Heart right ventricle (tissue), 16 donors: ENCODE measurements at regions not wholly inside any gene's neighbourhood (a gene's known extent, or its start where the extent isn't known, plus 50 kb on each side); places are given as distances from the start of the nearest gene placed in this dataset.
"Not testable (repeated sequence)": the region's sequence is repeated elsewhere in the genome, so short reads cannot be mapped to it uniquely, and the experiment has no call there.

Experiments
- ATAC-seq, 8 donors: fragments of 200-7000 bp; cut with Tn5 transposase; one replicate each; pipeline ENCODE4 v1.9.1; 2020; ENCODE audit warnings: mild to moderate bottlenecking in 8 of 8, moderate library complexity in 8 of 8, moderate number of reproducible peaks in 1 of 8
- DNase-seq, 2 donors: peaks; one replicate each; pipeline ENCODE4 v3.0.0-alpha.2; 2020
- H3K27ac ChIP-seq, 10 donors: fragments of 200-600 bp; sonication (generic) in 2 of 10; one replicate each; pipeline versions ENCODE4 v1.5.0 to v1.8.0; 2020 to 2022; ENCODE audit warnings: mild to moderate bottlenecking in 3 of 10
- H3K27me3 ChIP-seq, 7 donors: fragments of 200-600 bp; one replicate each; pipeline ENCODE4 v1.8.0; 2021 to 2022; ENCODE audit warnings: mild to moderate bottlenecking in 2 of 7
- H3K36me3 ChIP-seq, 9 donors: fragments of 200-600 bp; sonication (generic) in 1 of 9; one replicate each; pipeline versions ENCODE4 v1.5.0 to v1.8.0; 2020 to 2022; ENCODE audit warnings: mild to moderate bottlenecking in 2 of 9
- H3K4me1 ChIP-seq, 9 donors: fragments of 200-600 bp; sonication (generic) in 1 of 9; one replicate each; pipeline versions ENCODE4 v1.5.0 to v1.8.0; 2020 to 2022; ENCODE audit warnings: mild to moderate bottlenecking in 4 of 9
- H3K4me3 ChIP-seq, 10 donors: fragments of 200-600 bp; sonication (generic) in 2 of 10; one replicate each; pipeline versions ENCODE4 v1.5.0 to v1.8.0; 2020 to 2022; ENCODE audit warnings: mild to moderate bottlenecking in 7 of 10, moderate library complexity in 2 of 10
- H3K9me3 ChIP-seq, 11 donors: fragments of 200-600 bp in 10 of 11; sonication (generic) in 2 of 11; one replicate each; pipeline versions ENCODE4 v1.5.0 to v1.8.0; 2013 to 2022; ENCODE audit warnings: mild to moderate bottlenecking in 2 of 11, control low read depth in 1 of 11, moderate library complexity in 1 of 11
- WGBS, 2 donors: extraction: QIAGEN DNeasy Blood & Tissue Kit; methylation state at CpG; one replicate each; pipeline ENCODE4 v1.1.7; 2013; ENCODE audit warnings: inconsistent platforms in 1 of 2; 5-methylcytosine and 5-hydroxymethylcytosine counted together
- intact Hi-C, 10 donors: fragments of 100-400 bp; cut with DNase I; formaldehyde crosslinking; loops; one replicate each; pipeline versions ENCODE4 v1.11.1 to v1.14.2; 2022
- TF ChIP-seq, protein P1 (sequence below), 9 donors: fragments of 200-600 bp; sonication (generic) in 2 of 9; IDR thresholded peaks; one replicate each; pipeline versions ENCODE4 v1.5.0 to v1.8.0; 2021 to 2022; ENCODE audit warnings: antibody characterized with exemption in 9 of 9, mild to moderate bottlenecking in 5 of 9, moderate library complexity in 1 of 9
- donor health status: Arrhythmogenic right ventricular cardiomyopathy.
- donor health status: ischemic (EF 13 %, LVEDD 7.1; RV severe dilation, severe dysfunction).
- donor health status: healthy with polysubstance abuse.
- donor health status: DM: no; HTN: yes; CAD: no.
- donor health status: DM: no; HTN: no; CAD: no.
- donor health status: ischemic (EF 25% LVEDD 6.9; RV normal size, moderate dysfunction).
- donor health status: ischemic (EF 25% LVEDD 5.7; RV mildly dilated, moderate dysfunction).
- donor health status: healthy.
- donor health status: DM: yes; HTN: yes; CAD: no.
- donor health status: Ischemic cardiomyopathy.
- donor health status: ischemic (EF 35%, LVEDD 5.7; RV mildly dilated, moderate dysfunction).
- donor health status: nonischemic (EF 11% LVEDD 7.7; RV severe dilation, severe dysfunction).
- donor health status: DM: yes; HTN: yes; CAD: no.
- donor health status: PGD.
- donor health status: ischemic (EF 29% LVEDD 5.4; RV normal size, mild dysfunction).
- donor health status: nonischemic (EF 23%, LVEDD 6.1; RV moderate dilation, normal function).

- H3K27ac ChIP-seq, result no peak overlapping the region
- no peaks in the 10 kb centered on the region for H3K27me3 ChIP-seq
- no peaks in the 10 kb centered on the region for H3K9me3 ChIP-seq
- DNase-seq (no peak), ATAC-seq (no peak)
- no peaks in the 10 kb centered on the region for H3K36me3 ChIP-seq
- 62 to 63% methylated on average over 4 of the region's 4 CpGs for WGBS, 2 donors
- intact Hi-C loops, result loop anchor here in 1 of 10 donors (10.0 kb wide), 1 partner anchor 64 kb away; no protein-coding TSS in a partner anchor
- H3K4me1 ChIP-seq, result no peaks in the 10 kb centered on the region
- H3K4me3 ChIP-seq, result no peak overlapping the region
- TF ChIP-seq, protein P1, sequence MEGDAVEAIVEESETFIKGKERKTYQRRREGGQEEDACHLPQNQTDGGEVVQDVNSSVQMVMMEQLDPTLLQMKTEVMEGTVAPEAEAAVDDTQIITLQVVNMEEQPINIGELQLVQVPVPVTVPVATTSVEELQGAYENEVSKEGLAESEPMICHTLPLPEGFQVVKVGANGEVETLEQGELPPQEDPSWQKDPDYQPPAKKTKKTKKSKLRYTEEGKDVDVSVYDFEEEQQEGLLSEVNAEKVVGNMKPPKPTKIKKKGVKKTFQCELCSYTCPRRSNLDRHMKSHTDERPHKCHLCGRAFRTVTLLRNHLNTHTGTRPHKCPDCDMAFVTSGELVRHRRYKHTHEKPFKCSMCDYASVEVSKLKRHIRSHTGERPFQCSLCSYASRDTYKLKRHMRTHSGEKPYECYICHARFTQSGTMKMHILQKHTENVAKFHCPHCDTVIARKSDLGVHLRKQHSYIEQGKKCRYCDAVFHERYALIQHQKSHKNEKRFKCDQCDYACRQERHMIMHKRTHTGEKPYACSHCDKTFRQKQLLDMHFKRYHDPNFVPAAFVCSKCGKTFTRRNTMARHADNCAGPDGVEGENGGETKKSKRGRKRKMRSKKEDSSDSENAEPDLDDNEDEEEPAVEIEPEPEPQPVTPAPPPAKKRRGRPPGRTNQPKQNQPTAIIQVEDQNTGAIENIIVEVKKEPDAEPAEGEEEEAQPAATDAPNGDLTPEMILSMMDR (IDR thresholded peaks at IDR 0.05), result no peak
Observed at GRCh38 chr7:15130666-15131541, 228.4 kb upstream of the DGKB start.

DNA sequence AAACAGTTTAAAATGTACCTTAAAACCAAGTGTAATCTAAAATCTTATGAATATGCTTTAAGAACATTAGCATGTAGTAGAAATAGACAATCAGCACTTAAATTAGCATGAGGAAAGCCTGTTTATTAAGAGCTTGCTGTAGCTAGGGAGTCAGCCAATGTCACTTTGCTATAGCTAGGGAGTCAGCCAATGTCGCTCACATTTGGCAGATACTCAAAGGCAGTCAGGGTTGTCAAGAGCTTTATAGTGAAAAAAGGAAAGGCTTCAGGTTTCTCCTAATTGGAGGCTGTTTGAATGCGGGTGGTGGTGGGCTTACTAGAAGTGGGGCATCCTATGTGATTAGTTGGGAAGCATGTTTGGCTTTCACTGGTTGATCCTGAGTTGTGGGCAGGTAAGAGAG, 226.2 kb upstream of the DGKB start:
- no peaks in the 10 kb centered on the region for H3K36me3 ChIP-seq
- WGBS, 2 donors, result 49 to 56% methylated on average over 2 of the region's 2 CpGs
- TF ChIP-seq, protein P1 (IDR thresholded peaks at IDR 0.05), result no peak
- no peak for ATAC-seq
- H3K9me3 ChIP-seq, result no peaks in the 10 kb centered on the region
- no peak overlapping the region for H3K4me3 ChIP-seq
- no peak for DNase-seq
- no peaks in the 10 kb centered on the region for H3K4me1 ChIP-seq
- intact Hi-C loops, result no loop called here
- H3K27me3 ChIP-seq, result no peaks in the 10 kb centered on the region
- H3K27ac ChIP-seq, result no peak overlapping the region

DNA sequence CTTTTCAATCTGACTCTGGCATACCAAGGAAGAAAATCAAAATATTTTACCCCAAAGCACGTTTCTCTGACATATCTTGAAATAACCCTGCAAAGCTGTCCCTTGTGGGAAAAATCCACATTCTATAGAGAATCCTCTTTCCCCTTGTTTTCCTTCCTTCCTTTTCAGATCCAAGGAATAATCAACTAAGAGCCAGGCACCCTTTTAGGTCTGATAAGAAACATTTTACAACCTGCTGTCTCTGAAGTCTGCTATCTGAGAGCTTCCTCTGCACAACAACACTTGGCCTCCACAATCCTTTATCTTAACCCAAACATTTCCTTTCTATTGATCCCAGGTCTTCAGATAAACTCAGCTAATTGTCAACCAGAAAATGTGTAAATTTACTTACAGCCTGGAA, 224.1 kb upstream of the DGKB start:
- H3K36me3 ChIP-seq, H3K4me3 ChIP-seq, ATAC-seq, H3K27ac ChIP-seq, H3K9me3 ChIP-seq, intact Hi-C loops, H3K27me3 ChIP-seq, DNase-seq, H3K4me1 ChIP-seq: not testable (repeated sequence)
- WGBS, 2 donors, result 52% methylated on average over 1 of the region's 1 CpG

- ATAC-seq (no peak), DNase-seq (no peak)
- Histone ChIP-seq H3K4me1 (no peaks in the 10 kb centered on the region), H3K9me3 (peaks cover 0 to 3% (median 0%) of the 10 kb centered on the region in 11 donors), H3K27ac (no peak overlapping the region), H3K36me3 (no peaks in the 10 kb centered on the region), H3K27me3 (no peaks in the 10 kb centered on the region), H3K4me3 (no peak overlapping the region)
- 64 to 87% methylated on average over 3 of the region's 3 CpGs for WGBS, 2 donors
- intact Hi-C loops, result no loop called here
- TF ChIP-seq, protein P1 (IDR thresholded peaks at IDR 0.05), result no peak
Observed at GRCh38 chr7:15123901-15124300, 221.3 kb upstream of the DGKB start.

- no peaks in the 10 kb centered on the region for H3K9me3 ChIP-seq
- H3K27ac ChIP-seq, result no peak overlapping the region
- no peak overlapping the region for H3K4me3 ChIP-seq
- TF ChIP-seq, protein P1 (IDR thresholded peaks at IDR 0.05), result no peak
- no peaks in the 10 kb centered on the region for H3K36me3 ChIP-seq
- no peaks in the 10 kb centered on the region for H3K4me1 ChIP-seq
- no peak for DNase-seq
- H3K27me3 ChIP-seq, result no peaks in the 10 kb centered on the region
- WGBS, 2 donors, result 90 to 92% methylated on average over 1 of the region's 1 CpG
- no peak for ATAC-seq
- intact Hi-C loops, result no loop called here
Observed at GRCh38 chr7:15113752-15114151, 211.2 kb upstream of the DGKB start.
